Endothelial cell of umbilical vein (primary cell): ENCODE measurements at regions not wholly inside any gene's neighbourhood (a gene's known extent, or its start where the extent isn't known, plus 50 kb on each side); places are given as distances from the start of the nearest gene placed in this dataset.

ENCODE experiments used
- BruUV-seq: library from RNA; stranded (reverse); fragments of 400-500 nt; replicated peaks from 2 replicates; lab custom pipeline; 2021; lab: Mats Ljungman, UMichigan
- CTCF ChIA-PET: fragments of 300-600, 350-600 bp; sonication (Branson Sonifier 250); formaldehyde crosslinking; loops from one replicate; lab custom pipeline; 2021; ENCODE audit warnings: antibody characterized with exemption, inconsistent platforms; lab: Charles Lee
- POLR2A ChIA-PET: fragments of 300-600, 350-600 bp; sonication (Branson Sonifier 250); formaldehyde crosslinking; loops from one replicate; lab custom pipeline; 2021; ENCODE audit warnings: antibody characterized with exemption, inconsistent platforms; lab: Charles Lee
- DNase-seq: peaks from one replicate; pipeline ENCODE4 v3.0.0-alpha.2; 2011; ENCODE audit warnings: low read depth, low spot score
- FAIRE-seq: peaks from 2 replicates; lab custom pipeline; 2011; peaks lifted over from hg19 to GRCh38; lab: Jason Lieb, UNC
- H2AFZ ChIP-seq: 2 replicates; pipeline ENCODE4 v1.6.0; 2012; ENCODE audit warnings: low read depth, low read length, control low read depth, inconsistent platforms
- H3K27ac ChIP-seq: 2 replicates; pipeline ENCODE4 v1.5.1; 2011; ENCODE audit warnings: low read depth, mild to moderate bottlenecking, control low read depth, low read length, moderate library complexity; ENCODE audit not compliant: insufficient read depth
- H3K27me3 ChIP-seq, 2 experiments: 2 replicates each; pipeline versions ENCODE4 v1.6.0 to v1.6.1; 2011; ENCODE audit warnings: low read length in 2 of 2, mixed read lengths in 1 of 2; ENCODE audit not compliant: control insufficient read depth in 2 of 2, insufficient read depth in 2 of 2
- H3K36me3 ChIP-seq, 2 experiments: 2 replicates in 1 of 2; 3 replicates in 1 of 2; pipeline ENCODE4 v1.5.1; 2011; ENCODE audit warnings: low read length in 2 of 2, mild to moderate bottlenecking in 1 of 2, moderate library complexity in 1 of 2; ENCODE audit not compliant: control insufficient read depth in 2 of 2, insufficient read depth in 2 of 2; ENCODE audit errors: extremely low read depth in 1 of 2
- H3K4me1 ChIP-seq: 3 replicates; pipeline ENCODE4 v1.5.1; 2011; ENCODE audit warnings: mild to moderate bottlenecking, low read length; ENCODE audit not compliant: control insufficient read depth, insufficient read depth; ENCODE audit errors: extremely low read depth
- H3K4me2 ChIP-seq: 2 replicates; pipeline ENCODE4 v1.6.1; 2011; ENCODE audit warnings: low read length, control low read depth, mixed read lengths; ENCODE audit not compliant: insufficient read depth
- H3K4me3 ChIP-seq, 3 experiments: fragments of 200-600 bp in 1 of 3; sonication (generic), shearing (Covaris generic) in 1 of 3; replicated peaks in 1 of 3; 2 replicates each; pipeline ENCODE4 v1.5.1; 2011 to 2016; ENCODE audit warnings: control low read depth in 3 of 3, low read length in 3 of 3, mild to moderate bottlenecking in 2 of 3, inconsistent platforms in 1 of 3, low read depth in 1 of 3, moderate library complexity in 1 of 3; ENCODE audit not compliant: insufficient read depth in 1 of 3
- H3K79me2 ChIP-seq: 2 replicates; pipeline ENCODE4 v1.6.0; 2012; ENCODE audit warnings: low read length, inconsistent platforms; ENCODE audit not compliant: control insufficient read depth, insufficient read depth
- H3K9ac ChIP-seq: replicated peaks from 2 replicates; pipeline ENCODE3; 2011; ENCODE audit warnings: low read length, control low read depth; ENCODE audit not compliant: insufficient read depth; ENCODE audit errors: extremely low read depth
- H3K9me1 ChIP-seq: replicated peaks from 3 replicates; pipeline ENCODE4 v1.6.0; 2011; ENCODE audit warnings: mild to moderate bottlenecking, low read length; ENCODE audit not compliant: control insufficient read depth, insufficient read depth; ENCODE audit errors: extremely low read depth
- H3K9me3 ChIP-seq: replicated peaks from 2 replicates; pipeline ENCODE4 v1.5.1; 2012; ENCODE audit warnings: low read length, inconsistent platforms; ENCODE audit not compliant: control insufficient read depth, insufficient read depth
- H4K20me1 ChIP-seq: replicated peaks from 2 replicates; pipeline ENCODE3; 2011; ENCODE audit warnings: mild to moderate bottlenecking, low read length; ENCODE audit not compliant: control insufficient read depth, insufficient read depth; ENCODE audit errors: extremely low read depth
- EZH2 ChIP-seq: IDR thresholded peaks from 2 replicates; pipeline ENCODE4 v1.6.1; 2012; ENCODE audit warnings: borderline replicate concordance, low read depth, mild to moderate bottlenecking, moderate library complexity, low read length, inconsistent platforms; ENCODE audit not compliant: severe bottlenecking
- FOS ChIP-seq: IDR thresholded peaks from 2 replicates; pipeline ENCODE4 v1.6.1; 2011; ENCODE audit warnings: mild to moderate bottlenecking, low read length, moderate library complexity, borderline replicate concordance; ENCODE audit not compliant: insufficient read depth
- GATA2 ChIP-seq: IDR thresholded peaks from 2 replicates; pipeline ENCODE4 v1.7.0; 2011; ENCODE audit warnings: low read depth, mild to moderate bottlenecking, moderate library complexity, mixed read lengths, low read length; ENCODE audit not compliant: insufficient read length, insufficient read depth
- JUN ChIP-seq: IDR thresholded peaks from 2 replicates; pipeline ENCODE4 v1.6.1; 2011; ENCODE audit warnings: borderline replicate concordance, low read depth; ENCODE audit not compliant: insufficient read length, insufficient read depth
- MYC ChIP-seq: IDR thresholded peaks from one replicate; pipeline ENCODE4 v1.6.1; 2011; ENCODE audit warnings: mild to moderate bottlenecking, low read depth, low read length
- POLR2A ChIP-seq: IDR thresholded peaks from 2 replicates; pipeline ENCODE4 v1.6.1; 2012; ENCODE audit warnings: low read depth, mild to moderate bottlenecking, control low read depth, low read length
- POLR2AphosphoS5 ChIP-seq: IDR thresholded peaks from 2 replicates; pipeline ENCODE4 v1.6.1; 2012; ENCODE audit warnings: low read depth, mild to moderate bottlenecking, control low read depth, low read length, moderate library complexity; ENCODE audit not compliant: insufficient read depth
- dilution Hi-C: fragments of 300-500 bp; cut with MboI; formaldehyde crosslinking; loops from one replicate; pipeline ENCODE4 v1.15.0; 2019; ENCODE audit warnings: low sequenced_read_pairs; ENCODE audit not compliant: extremely low pct_ligation_motif_present
- intact Hi-C: fragments of 100-400 bp; cut with micrococcal nuclease; formaldehyde crosslinking; loops from one replicate; pipeline ENCODE4 v1.10.0; 2022
- TF ChIP-seq, protein P1 (sequence below), 2 donors: IDR thresholded peaks; 1 replicate in 1 of 2; 2 replicates in 1 of 2; pipeline ENCODE4 v1.5.1; 2011; ENCODE audit warnings: low read length in 2 of 2, mild to moderate bottlenecking in 2 of 2, moderate library complexity in 2 of 2, control low read depth in 1 of 2, inconsistent platforms in 1 of 2, low read depth in 1 of 2; ENCODE audit not compliant: insufficient read depth in 1 of 2; ENCODE audit errors: extremely low read depth in 1 of 2
- TF ChIP-seq, protein P2 (sequence below): IDR thresholded peaks from 2 replicates; pipeline ENCODE4 v1.6.1; 2011; ENCODE audit not compliant: insufficient read depth, insufficient read length

DNA sequence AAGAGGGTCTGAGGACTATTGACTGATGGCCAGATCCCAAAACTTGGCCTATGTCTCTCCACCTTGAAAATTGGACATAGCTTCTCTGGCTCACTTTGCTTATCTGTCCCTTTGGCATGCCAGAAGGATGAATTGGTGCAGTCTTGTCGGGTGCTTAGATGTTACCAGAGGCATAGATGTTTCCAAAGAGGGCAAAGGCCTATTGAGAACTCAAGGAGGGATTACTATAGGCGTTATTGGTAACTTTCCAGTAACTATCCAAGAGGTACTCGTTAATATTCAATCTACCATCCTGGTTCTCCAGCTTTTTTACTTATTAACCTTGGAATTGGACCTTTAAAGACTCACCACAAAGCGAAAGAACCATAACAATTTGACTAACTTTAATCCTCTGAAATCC lies 368.3 kb upstream of the ESRRG start:
- POLR2A ChIA-PET, result no interaction called here
- no peak overlapping the region for H3K9ac ChIP-seq
- intact Hi-C loops, result no loop called here
- no TSS peak for BruUV-seq
- H4K20me1 ChIP-seq, result no peaks in the 10 kb centered on the region
- H3K4me1 ChIP-seq, result no peaks in the 10 kb centered on the region
- H3K9me1 ChIP-seq, result no peaks in the 10 kb centered on the region
- no peaks in the 10 kb centered on the region for H3K27me3 ChIP-seq
- no peak overlapping the region for H3K27ac ChIP-seq
- DNase-seq, result no peak
- CTCF ChIA-PET, result no interaction called here
- no peaks in the 10 kb centered on the region for H3K36me3 ChIP-seq
- dilution Hi-C loops, result no loop called here
- no peak overlapping the region for H2AFZ ChIP-seq
- no peak overlapping the region for H3K4me3 ChIP-seq
- no peak for FAIRE-seq
- peaks cover 2% of the 10 kb centered on the region for H3K9me3 ChIP-seq
- no peaks in the 10 kb centered on the region for H3K79me2 ChIP-seq
- no peak overlapping the region for H3K4me2 ChIP-seq
- TF ChIP-seq POLR2AphosphoS5, result no peak
- TF ChIP-seq, protein P1, sequence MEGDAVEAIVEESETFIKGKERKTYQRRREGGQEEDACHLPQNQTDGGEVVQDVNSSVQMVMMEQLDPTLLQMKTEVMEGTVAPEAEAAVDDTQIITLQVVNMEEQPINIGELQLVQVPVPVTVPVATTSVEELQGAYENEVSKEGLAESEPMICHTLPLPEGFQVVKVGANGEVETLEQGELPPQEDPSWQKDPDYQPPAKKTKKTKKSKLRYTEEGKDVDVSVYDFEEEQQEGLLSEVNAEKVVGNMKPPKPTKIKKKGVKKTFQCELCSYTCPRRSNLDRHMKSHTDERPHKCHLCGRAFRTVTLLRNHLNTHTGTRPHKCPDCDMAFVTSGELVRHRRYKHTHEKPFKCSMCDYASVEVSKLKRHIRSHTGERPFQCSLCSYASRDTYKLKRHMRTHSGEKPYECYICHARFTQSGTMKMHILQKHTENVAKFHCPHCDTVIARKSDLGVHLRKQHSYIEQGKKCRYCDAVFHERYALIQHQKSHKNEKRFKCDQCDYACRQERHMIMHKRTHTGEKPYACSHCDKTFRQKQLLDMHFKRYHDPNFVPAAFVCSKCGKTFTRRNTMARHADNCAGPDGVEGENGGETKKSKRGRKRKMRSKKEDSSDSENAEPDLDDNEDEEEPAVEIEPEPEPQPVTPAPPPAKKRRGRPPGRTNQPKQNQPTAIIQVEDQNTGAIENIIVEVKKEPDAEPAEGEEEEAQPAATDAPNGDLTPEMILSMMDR (IDR thresholded peaks at IDR 0.05; ENCODE audit: extremely low read depth in 1 of 2, insufficient read depth in 1 of 2, low read depth in 1 of 2, low read length in 2 of 2), result no peak
- no peak for TF ChIP-seq JUN
- no peak for TF ChIP-seq POLR2A
- TF ChIP-seq EZH2, result no peak
- no peak for TF ChIP-seq FOS
- TF ChIP-seq GATA2, result no peak
- no peak for TF ChIP-seq MYC
- TF ChIP-seq, protein P2, sequence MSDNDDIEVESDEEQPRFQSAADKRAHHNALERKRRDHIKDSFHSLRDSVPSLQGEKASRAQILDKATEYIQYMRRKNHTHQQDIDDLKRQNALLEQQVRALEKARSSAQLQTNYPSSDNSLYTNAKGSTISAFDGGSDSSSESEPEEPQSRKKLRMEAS, result no peak
